Testis (tissue), 2 donors: ENCODE measurements at regions not wholly inside any gene's neighbourhood (a gene's known extent, or its start where the extent isn't known, plus 50 kb on each side); places are given as distances from the start of the nearest gene placed in this dataset.
"Not testable (repeated sequence)": the region's sequence is repeated elsewhere in the genome, so short reads cannot be mapped to it uniquely, and the experiment has no call there.

Experiments
- POLR2A ChIP-seq: fragments of 450-650 bp; IDR thresholded peaks from one replicate; pipeline ENCODE4 v1.6.1; 2017; ENCODE audit warnings: antibody characterized with exemption, mild to moderate bottlenecking, moderate library complexity
- TF ChIP-seq, protein P1 (sequence below), 3 experiments: fragments of 450-650 bp in 2 of 3; fragments of 200-600 bp in 1 of 3; sonication (generic) in 1 of 3; IDR thresholded peaks; one replicate each; pipeline ENCODE4 v1.5.1; 2016 to 2019; ENCODE audit warnings: antibody characterized with exemption in 3 of 3, mild to moderate bottlenecking in 2 of 3, moderate library complexity in 1 of 3

DNA sequence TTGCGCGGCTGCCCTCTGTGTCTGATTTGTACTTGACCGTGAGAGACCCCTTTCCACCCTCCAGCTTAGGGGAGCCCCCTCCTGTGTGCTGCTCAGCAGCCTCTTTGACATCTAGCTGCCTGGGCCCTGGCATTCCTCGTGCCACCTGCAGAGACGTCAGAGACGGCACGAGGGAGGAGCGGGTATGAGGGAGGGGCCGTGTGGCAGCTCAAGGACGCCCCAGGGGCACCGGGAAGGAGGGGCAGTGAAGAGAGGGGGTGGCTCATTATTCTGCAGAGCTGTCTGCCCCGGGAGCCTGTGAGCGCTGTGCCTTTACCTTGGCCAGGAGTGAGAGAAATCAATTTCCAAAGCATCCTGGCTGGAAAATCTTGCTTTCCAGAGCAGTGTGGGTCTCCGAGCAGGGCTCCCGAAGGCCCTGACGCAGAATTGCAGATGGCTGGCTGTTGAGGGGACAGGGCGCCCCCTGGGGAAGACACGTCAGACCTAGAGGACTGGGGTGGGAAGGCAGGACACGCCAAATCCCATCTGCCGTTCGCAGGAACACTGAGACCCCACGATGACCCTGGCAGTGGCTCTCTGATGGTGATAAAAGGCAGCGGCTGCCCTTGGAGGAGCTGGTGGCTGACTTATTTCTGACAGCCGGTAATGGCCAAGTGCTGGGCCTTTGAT lies 3950.5 kb upstream of the TPTE start:
- TF ChIP-seq, protein P1, sequence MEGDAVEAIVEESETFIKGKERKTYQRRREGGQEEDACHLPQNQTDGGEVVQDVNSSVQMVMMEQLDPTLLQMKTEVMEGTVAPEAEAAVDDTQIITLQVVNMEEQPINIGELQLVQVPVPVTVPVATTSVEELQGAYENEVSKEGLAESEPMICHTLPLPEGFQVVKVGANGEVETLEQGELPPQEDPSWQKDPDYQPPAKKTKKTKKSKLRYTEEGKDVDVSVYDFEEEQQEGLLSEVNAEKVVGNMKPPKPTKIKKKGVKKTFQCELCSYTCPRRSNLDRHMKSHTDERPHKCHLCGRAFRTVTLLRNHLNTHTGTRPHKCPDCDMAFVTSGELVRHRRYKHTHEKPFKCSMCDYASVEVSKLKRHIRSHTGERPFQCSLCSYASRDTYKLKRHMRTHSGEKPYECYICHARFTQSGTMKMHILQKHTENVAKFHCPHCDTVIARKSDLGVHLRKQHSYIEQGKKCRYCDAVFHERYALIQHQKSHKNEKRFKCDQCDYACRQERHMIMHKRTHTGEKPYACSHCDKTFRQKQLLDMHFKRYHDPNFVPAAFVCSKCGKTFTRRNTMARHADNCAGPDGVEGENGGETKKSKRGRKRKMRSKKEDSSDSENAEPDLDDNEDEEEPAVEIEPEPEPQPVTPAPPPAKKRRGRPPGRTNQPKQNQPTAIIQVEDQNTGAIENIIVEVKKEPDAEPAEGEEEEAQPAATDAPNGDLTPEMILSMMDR (IDR thresholded peaks at IDR 0.05), result not testable (repeated sequence)
- not testable (repeated sequence) for TF ChIP-seq POLR2A
